Omental fat pad (tissue), 3 donors: ENCODE measurements at regions not wholly inside any gene's neighbourhood (a gene's known extent, or its start where the extent isn't known, plus 50 kb on each side); places are given as distances from the start of the nearest gene placed in this dataset.

Experiments
- ATAC-seq: fragments of 150-250 bp; one replicate; pipeline ENCODE4 v1.9.1; 2016; ENCODE audit warnings: mild to moderate bottlenecking, moderate library complexity; ENCODE audit not compliant: low FRiP score
- DNase-seq: peaks from one replicate; pipeline ENCODE4 v3.0.0-alpha.2; 2019; ENCODE audit warnings: low spot score
- TF ChIP-seq, protein P1 (sequence below), 3 donors: fragments of 450-650 bp; IDR thresholded peaks; one replicate each; pipeline ENCODE4 v1.5.1; 2016 to 2017; ENCODE audit warnings: antibody characterized with exemption in 3 of 3, mild to moderate bottlenecking in 3 of 3, moderate library complexity in 2 of 3

DNA sequence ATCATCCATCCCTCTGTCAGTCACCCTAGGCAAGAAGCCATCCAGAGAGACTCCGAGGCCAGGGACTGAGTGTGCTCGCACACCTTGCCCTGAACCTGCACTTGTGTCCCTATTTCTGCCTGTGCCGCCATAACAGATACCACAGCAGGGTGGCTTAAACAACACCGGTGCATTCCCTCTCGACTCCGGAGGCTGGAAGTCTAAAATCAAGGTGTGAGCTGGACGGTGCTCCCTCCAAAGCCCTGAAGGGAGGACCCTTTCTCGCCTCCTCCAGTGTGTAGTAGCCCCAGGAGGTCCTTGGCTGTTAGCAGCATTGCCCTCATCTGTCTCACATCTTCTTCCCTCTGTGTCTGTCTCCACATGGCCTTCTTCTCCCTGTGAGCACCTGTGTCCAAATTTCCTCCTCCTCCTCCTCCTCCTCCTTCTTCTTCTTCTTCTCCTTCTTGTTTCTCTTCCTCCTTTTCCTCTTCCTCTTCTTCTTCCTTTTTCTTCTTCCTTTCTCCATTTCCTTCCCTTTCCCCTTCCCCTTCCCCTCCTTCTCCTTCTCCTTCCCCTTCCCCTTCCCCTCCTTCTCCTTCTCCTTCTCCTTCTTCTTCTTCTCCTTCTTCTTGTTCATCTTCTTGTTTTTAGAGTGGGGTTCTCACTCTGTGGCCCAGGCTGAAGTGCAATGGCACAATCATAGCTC, 98.1 kb upstream of the ENPP6 start:
- DNase-seq, result no peak
- TF ChIP-seq, protein P1, sequence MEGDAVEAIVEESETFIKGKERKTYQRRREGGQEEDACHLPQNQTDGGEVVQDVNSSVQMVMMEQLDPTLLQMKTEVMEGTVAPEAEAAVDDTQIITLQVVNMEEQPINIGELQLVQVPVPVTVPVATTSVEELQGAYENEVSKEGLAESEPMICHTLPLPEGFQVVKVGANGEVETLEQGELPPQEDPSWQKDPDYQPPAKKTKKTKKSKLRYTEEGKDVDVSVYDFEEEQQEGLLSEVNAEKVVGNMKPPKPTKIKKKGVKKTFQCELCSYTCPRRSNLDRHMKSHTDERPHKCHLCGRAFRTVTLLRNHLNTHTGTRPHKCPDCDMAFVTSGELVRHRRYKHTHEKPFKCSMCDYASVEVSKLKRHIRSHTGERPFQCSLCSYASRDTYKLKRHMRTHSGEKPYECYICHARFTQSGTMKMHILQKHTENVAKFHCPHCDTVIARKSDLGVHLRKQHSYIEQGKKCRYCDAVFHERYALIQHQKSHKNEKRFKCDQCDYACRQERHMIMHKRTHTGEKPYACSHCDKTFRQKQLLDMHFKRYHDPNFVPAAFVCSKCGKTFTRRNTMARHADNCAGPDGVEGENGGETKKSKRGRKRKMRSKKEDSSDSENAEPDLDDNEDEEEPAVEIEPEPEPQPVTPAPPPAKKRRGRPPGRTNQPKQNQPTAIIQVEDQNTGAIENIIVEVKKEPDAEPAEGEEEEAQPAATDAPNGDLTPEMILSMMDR (IDR thresholded peaks at IDR 0.05), result no peak
- no peak for ATAC-seq

DNA sequence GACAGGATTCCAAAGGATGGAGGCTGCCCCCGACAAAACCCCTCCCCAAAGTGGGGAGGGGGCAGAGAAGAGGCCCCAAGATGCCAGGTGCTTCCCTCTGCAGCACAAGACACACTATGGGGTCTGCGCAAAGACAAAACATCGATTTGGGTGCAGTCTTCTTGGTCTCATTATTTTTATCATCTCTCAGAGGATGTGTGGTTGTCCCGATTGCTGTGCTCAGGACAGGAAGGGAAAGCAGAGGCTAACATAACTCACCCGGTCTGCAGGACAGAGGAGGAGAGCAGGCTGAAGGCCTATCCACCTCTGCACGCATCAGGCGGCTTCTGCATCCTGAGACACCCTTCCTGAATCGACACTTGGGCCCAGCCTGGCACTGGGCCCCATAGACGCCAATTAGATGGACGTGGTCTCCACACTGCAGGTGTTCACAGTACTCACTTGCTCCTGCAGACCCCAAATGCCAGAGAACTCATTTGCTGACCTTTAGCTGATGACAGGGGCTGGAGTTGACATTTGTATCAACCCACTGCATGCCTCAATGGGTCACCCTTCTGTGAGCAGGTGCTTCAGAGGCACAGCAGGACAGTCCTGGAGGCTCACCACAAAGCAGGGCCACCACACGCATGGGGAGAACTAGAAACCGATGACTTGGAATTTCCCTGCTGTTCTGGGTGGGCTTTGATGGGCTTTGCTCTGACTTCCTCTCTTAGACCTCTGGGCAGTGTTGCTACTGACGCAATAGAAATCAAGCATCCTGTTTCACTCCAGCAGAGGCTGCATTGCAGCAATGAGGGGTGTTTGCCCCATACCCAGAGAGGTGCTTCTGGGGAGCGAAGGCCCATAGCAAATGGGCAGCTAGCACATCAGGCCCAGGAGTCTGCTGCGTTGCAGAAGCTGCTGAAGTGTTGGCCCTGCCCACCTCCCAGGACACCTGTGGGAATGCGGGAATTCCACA, 96.3 kb upstream of the ENPP6 start:
- TF ChIP-seq, protein P1 (IDR thresholded peaks at IDR 0.05), result no peak
- ATAC-seq (no peak), DNase-seq (no peak)

DNA sequence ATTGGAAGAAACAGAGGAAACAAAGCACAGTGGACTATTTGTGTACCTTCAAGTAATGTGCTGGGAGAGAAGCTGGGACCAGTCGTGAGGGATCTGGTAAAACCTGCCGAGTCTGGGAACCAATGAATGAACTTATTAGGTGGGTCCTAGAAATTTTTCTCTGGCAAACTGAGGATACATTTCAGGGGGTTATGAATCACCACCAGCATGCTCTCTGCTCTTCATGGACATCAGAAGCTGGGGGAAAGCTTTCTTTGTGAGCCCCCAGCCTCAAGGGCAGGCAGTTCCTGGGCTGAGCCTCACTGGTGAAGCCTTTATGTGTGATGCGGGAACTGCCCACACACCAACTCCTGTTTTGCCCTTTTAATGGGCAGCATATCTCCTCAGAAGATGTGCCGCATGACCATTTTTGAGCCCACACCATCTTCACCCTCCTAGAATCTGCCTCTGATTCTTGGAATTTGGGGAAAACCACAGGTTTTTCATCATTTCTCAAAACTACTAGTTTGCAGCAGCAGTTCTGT, 95.4 kb upstream of the ENPP6 start:
- TF ChIP-seq, protein P1 (IDR thresholded peaks at IDR 0.05), result no peak
- DNase-seq (no peak), ATAC-seq (no peak)

GRCh38 chr4:184312126-184312525, 94.5 kb upstream of the ENPP6 start:
- TF ChIP-seq, protein P1 (IDR thresholded peaks at IDR 0.05), result no peak
- DNase-seq (no peak), ATAC-seq (no peak)

DNA sequence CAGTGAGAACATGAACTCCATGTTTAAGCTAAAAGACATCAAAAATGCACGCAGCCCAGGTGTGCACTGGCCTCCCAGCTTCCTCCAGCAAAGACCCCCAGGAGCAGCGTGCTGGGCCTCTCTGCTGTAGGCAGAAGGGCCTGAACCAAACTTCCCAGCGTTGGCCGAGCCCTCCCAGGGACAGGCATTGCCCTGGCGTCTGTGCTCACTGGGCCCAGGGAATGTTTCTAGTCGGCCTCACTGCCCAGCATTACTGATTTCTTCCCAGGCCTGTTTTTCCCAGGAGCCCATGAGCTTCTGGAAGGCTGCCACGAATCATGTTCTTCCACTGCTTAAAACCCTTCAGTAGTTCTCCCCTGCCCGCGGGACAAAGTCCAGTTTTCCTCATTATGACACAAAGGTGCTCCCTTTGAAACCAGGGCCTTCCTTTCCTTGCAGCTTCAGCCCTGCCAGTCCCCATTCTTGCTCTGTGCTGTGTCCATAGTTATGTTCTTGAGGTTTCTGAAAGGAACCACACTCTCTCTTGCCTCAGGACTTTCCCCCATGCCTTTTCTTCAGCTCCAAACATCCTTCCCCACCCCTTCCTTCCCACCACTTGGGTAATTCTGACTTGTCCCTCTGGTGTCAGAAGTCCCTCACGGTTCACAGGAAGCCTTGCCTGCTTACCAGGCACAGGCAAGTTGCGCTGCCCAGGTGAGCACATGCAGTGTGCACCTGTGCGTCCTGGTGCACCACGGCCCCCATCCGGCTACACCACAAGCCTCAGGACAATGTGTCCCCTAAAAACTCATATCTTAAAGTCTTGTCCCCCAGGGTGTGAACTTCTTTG, 93.4 kb upstream of the ENPP6 start:
- TF ChIP-seq, protein P1 (IDR thresholded peaks at IDR 0.05), result no peak
- DNase-seq (no peak), ATAC-seq (no peak)

DNA sequence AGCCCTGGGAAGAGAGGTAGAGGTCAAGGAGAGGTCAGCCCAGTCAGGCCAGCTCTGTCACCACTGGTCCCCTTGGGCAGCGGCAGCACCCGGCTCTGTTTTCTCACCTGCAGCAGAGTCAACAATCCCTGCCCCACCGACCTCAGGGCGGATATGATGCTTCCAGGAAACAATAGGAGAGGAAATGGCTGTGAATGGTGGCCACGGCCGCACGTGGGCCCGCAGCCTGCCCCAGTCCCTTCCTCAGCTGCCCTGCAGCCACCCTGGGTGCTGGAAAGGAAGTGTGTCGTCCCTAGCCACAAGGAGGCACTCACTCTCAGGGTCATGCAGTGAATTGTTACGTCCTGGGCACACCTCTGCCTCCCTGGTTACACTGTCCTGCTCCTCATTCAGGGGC, 92.5 kb upstream of the ENPP6 start:
- TF ChIP-seq, protein P1 (IDR thresholded peaks at IDR 0.05), result no peak
- ATAC-seq (no peak), DNase-seq (no peak)
